Left lung (tissue), 4 donors: ENCODE measurements at regions not wholly inside any gene's neighbourhood (a gene's known extent, or its start where the extent isn't known, plus 50 kb on each side); places are given as distances from the start of the nearest gene placed in this dataset.

Source experiments
- ATAC-seq: fragments of 200-7000 bp; cut with Tn5 transposase; one replicate; pipeline ENCODE4 v1.9.1; 2020; ENCODE audit warnings: moderate library complexity
- DNase-seq, 4 donors: peaks; one replicate each; pipeline ENCODE4 v3.0.0-alpha.2; 2013 to 2020
- H3K27ac ChIP-seq, 2 donors: fragments of 200-600 bp; sonication (generic) in 1 of 2; one replicate each; pipeline versions ENCODE4 v1.5.0 to v1.8.0; 2020 to 2021
- H3K27me3 ChIP-seq, 2 donors: fragments of 200-600 bp; sonication (generic) in 1 of 2; one replicate each; pipeline versions ENCODE4 v1.5.0 to v1.8.0; 2020 to 2021
- H3K36me3 ChIP-seq, 2 donors: fragments of 200-600 bp; sonication (generic) in 1 of 2; one replicate each; pipeline versions ENCODE4 v1.5.0 to v1.8.0; 2020 to 2021
- H3K4me1 ChIP-seq, 2 donors: fragments of 200-600 bp; one replicate each; pipeline ENCODE4 v1.8.0; 2021
- H3K4me3 ChIP-seq, 2 donors: fragments of 200-600 bp; sonication (generic) in 1 of 2; one replicate each; pipeline versions ENCODE4 v1.5.0 to v1.8.0; 2020 to 2021; ENCODE audit warnings: mild to moderate bottlenecking in 1 of 2
- H3K9me3 ChIP-seq, 2 donors: fragments of 200-600 bp; sonication (generic) in 1 of 2; one replicate each; pipeline versions ENCODE4 v1.5.0 to v1.8.0; 2020 to 2021
- intact Hi-C, 2 donors: fragments of 100-400 bp; cut with DNase I; formaldehyde crosslinking; loops; one replicate each; pipeline versions ENCODE4 v1.11.2 to v1.14.2; 2022
- TF ChIP-seq, protein P1 (sequence below), 2 donors: fragments of 200-600 bp; sonication (generic) in 1 of 2; IDR thresholded peaks; one replicate each; pipeline versions ENCODE4 v1.5.0 to v1.8.0; 2021; ENCODE audit warnings: antibody characterized with exemption in 2 of 2
- donor health status: DM: no; HTN: yes; CAD: no.
- donor health status: DM: no; HTN: no; CAD: no.

DNA sequence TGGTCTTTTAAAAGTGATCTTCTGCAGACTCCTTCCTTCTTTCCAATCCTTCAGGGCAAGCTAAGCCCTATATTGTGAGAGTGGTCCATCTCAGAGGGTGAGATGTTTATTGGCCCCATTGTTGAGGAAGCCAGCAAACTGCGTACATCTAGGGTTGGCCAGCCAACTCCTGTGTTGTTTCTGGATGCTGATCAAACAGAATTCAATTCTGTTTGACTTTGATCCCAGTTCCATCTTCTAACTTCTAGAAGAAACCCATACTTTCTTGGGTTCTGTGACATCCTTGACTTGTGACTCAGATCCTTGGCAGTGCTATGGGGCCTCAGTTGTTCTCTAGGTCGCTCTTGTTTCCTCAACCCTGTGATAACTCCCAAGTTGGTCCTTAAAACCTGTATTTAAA lies 116.2 kb downstream of the LSMEM1 start:
- no peak overlapping the region for H3K27ac ChIP-seq

DNA sequence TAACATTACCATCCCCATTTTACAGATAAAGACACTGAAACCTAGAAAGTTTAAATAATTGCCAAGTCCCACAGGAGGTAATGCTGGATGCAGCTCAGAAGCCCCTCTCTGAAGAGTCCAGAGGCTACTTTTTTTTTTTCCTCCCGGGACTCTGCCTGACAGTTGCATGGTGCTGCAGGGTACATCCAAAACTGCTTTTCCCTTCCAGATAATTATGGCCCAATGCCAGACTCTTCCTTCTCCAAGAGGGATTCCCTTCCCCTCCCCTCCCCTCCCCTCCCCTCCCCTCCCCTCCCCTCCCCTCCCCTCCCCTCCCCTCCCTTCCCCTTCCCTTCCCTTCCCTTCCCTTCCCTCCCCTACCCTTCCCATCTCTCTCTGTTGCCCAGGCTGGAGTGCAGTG lies 122.9 kb downstream of the LSMEM1 start:
- H3K4me1 ChIP-seq, result no peaks in the 10 kb centered on the region
- no peaks in the 10 kb centered on the region for H3K36me3 ChIP-seq
- no peak overlapping the region for H3K27ac ChIP-seq
- no peak overlapping the region for H3K4me3 ChIP-seq
- H3K27me3 ChIP-seq, result no peaks in the 10 kb centered on the region
- intact Hi-C loops, result no loop called here
- H3K9me3 ChIP-seq, result no peaks in the 10 kb centered on the region
- DNase-seq, result no peak
- no peak for ATAC-seq
- TF ChIP-seq, protein P1, sequence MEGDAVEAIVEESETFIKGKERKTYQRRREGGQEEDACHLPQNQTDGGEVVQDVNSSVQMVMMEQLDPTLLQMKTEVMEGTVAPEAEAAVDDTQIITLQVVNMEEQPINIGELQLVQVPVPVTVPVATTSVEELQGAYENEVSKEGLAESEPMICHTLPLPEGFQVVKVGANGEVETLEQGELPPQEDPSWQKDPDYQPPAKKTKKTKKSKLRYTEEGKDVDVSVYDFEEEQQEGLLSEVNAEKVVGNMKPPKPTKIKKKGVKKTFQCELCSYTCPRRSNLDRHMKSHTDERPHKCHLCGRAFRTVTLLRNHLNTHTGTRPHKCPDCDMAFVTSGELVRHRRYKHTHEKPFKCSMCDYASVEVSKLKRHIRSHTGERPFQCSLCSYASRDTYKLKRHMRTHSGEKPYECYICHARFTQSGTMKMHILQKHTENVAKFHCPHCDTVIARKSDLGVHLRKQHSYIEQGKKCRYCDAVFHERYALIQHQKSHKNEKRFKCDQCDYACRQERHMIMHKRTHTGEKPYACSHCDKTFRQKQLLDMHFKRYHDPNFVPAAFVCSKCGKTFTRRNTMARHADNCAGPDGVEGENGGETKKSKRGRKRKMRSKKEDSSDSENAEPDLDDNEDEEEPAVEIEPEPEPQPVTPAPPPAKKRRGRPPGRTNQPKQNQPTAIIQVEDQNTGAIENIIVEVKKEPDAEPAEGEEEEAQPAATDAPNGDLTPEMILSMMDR (IDR thresholded peaks at IDR 0.05), result no peak

More for the DNA sequence above, 116.2 kb downstream of the LSMEM1 start:
- no peak for DNase-seq
- no peaks in the 10 kb centered on the region for H3K9me3 ChIP-seq
- intact Hi-C loops, result no loop called here
- no peaks in the 10 kb centered on the region for H3K36me3 ChIP-seq
- no peak overlapping the region for H3K4me3 ChIP-seq
- TF ChIP-seq, protein P1 (IDR thresholded peaks at IDR 0.05), result no peak
- no peak for ATAC-seq
- H3K27me3 ChIP-seq, result no peaks in the 10 kb centered on the region
- no peaks in the 10 kb centered on the region for H3K4me1 ChIP-seq

DNA sequence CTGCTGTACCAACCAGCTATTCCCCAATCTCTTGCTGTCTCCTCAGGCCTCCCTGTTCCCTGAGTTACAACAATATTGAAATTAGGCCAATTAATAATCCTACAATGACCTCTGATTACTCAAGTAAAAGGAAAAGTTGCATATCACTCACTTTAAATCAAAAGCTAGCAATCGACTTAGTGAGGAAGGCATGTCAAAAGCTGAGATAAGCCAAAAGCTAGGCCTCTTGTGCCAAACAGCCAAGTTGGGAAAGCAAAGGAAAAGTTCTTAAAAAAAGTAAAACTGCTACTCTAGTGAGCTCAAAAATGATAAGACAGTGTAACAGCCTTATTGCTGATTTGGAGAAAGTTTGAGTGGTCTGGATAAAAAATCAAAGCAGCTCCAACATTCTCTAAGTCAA lies 129.8 kb downstream of the LSMEM1 start:
- no peak overlapping the region for H3K4me3 ChIP-seq
- no peaks in the 10 kb centered on the region for H3K4me1 ChIP-seq
- peak in 1 of 4 donors; percentile 23 for DNase-seq
- intact Hi-C loops, result no loop called here
- no peak overlapping the region for H3K27ac ChIP-seq
- no peaks in the 10 kb centered on the region for H3K9me3 ChIP-seq
- H3K36me3 ChIP-seq, result no peaks in the 10 kb centered on the region
- TF ChIP-seq, protein P1 (IDR thresholded peaks at IDR 0.05), result no peak
- no peak for ATAC-seq
- no peaks in the 10 kb centered on the region for H3K27me3 ChIP-seq

DNA sequence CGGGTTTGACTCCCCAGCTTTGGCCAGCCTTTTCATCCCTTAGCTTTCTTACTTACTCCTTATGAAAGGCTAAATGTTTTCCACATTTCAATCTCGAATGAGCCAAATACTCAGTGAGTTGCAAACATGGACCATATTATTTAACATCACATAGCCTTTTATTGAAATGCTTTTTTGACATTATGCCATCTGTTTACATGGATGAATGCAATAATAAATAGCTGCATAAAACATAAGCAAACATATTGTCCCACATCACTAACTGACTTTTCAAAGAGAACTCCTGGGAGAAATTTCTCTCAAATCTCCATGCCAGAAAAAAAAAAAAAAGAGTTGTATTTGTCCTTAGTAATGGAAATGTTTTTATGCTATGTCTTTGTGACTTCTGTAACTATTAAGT lies 134.9 kb downstream of the LSMEM1 start:
- H3K9me3 ChIP-seq, result no peaks in the 10 kb centered on the region
- TF ChIP-seq, protein P1 (IDR thresholded peaks at IDR 0.05), result no peak
- no peak overlapping the region for H3K4me3 ChIP-seq
- no peaks in the 10 kb centered on the region for H3K4me1 ChIP-seq
- DNase-seq (no peak), ATAC-seq (no peak)
- intact Hi-C loops, result no loop called here
- H3K27me3 ChIP-seq, result no peaks in the 10 kb centered on the region
- H3K36me3 ChIP-seq, result no peaks in the 10 kb centered on the region
- H3K27ac ChIP-seq, result no peak overlapping the region

DNA sequence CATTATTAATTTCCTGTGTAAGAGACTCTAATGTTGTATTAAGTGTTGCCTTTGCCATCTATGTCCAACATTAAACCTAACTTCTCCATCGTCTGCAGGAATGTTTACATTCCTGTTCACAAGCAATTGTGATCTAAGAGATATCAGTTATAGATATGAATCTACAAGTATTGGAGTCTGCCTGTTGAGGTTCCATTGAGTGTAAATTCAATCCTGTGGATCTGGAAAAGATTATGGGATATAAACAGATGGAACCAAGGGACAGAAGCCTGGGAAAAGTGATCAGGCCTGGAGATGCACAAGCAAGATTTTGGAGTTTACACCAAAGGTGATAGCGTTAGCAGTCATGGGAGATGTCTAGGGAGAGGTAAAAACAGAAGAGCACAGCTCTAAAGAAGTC lies 135.5 kb downstream of the LSMEM1 start:
- no peaks in the 10 kb centered on the region for H3K27me3 ChIP-seq
- TF ChIP-seq, protein P1 (IDR thresholded peaks at IDR 0.05), result no peak
- H3K36me3 ChIP-seq, result no peaks in the 10 kb centered on the region
- DNase-seq, result no peak
- H3K4me3 ChIP-seq, result no peak overlapping the region
- no peaks in the 10 kb centered on the region for H3K9me3 ChIP-seq
- H3K27ac ChIP-seq, result no peak overlapping the region
- intact Hi-C loops, result no loop called here
- no peak for ATAC-seq
- no peaks in the 10 kb centered on the region for H3K4me1 ChIP-seq
